ENCODE measurements at regions not wholly inside any gene's neighbourhood (a gene's known extent, or its start where the extent isn't known, plus 50 kb on each side); places are given as distances from the start of the nearest gene placed in this dataset.
"Not testable (repeated sequence)": the region's sequence is repeated elsewhere in the genome, so short reads cannot be mapped to it uniquely, and the experiment has no call there.

GRCh38 chr1:104132382-104132973 is 382.8 kb downstream of the AMY1C start:
- Histone ChIP-seq H3K36me3 (ENCODE audit: control insufficient read depth, insufficient read depth, low read length) (no peaks in the 10 kb centered on the region), H3K4me3 (ENCODE audit: low read depth, low read length) (no peak overlapping the region), H3K27me3 (ENCODE audit: control insufficient read depth, insufficient read depth, low read length) (no peaks in the 10 kb centered on the region)
- DNase-seq (ENCODE audit: low read depth): no peak
- TF ChIP-seq CTCF (IDR thresholded peaks at IDR 0.05; ENCODE audit: insufficient read depth, low read length, poor library complexity, severe bottlenecking): peak; percentile 58

GRCh38 chr1:104135036-104135435 is 385.3 kb downstream of the AMY1C start:
- DNase-seq (ENCODE audit: low read depth); H3K27me3 ChIP-seq (ENCODE audit: control insufficient read depth, insufficient read depth, low read length); H3K36me3 ChIP-seq (ENCODE audit: control insufficient read depth, insufficient read depth, low read length); H3K4me3 ChIP-seq (ENCODE audit: low read depth, low read length): not testable (repeated sequence)

- no peaks in the 10 kb centered on the region for H3K27me3 ChIP-seq (ENCODE audit: control insufficient read depth, insufficient read depth, low read length)
- no peak for DNase-seq (ENCODE audit: low read depth)
- no peak overlapping the region for H3K4me3 ChIP-seq (ENCODE audit: low read depth, low read length)
- no peak for TF ChIP-seq CTCF (IDR thresholded peaks at IDR 0.05; ENCODE audit: insufficient read depth, low read length, poor library complexity, severe bottlenecking)
- H3K36me3 ChIP-seq (ENCODE audit: control insufficient read depth, insufficient read depth, low read length): no peaks in the 10 kb centered on the region
Measured at GRCh38 chr1:104136621-104137020, 386.9 kb downstream of the AMY1C start.

- no peaks in the 10 kb centered on the region for H3K36me3 ChIP-seq (ENCODE audit: control insufficient read depth, insufficient read depth, low read length)
- H3K27me3 ChIP-seq (ENCODE audit: control insufficient read depth, insufficient read depth, low read length): no peaks in the 10 kb centered on the region
- no peak for TF ChIP-seq CTCF (IDR thresholded peaks at IDR 0.05; ENCODE audit: insufficient read depth, low read length, poor library complexity, severe bottlenecking)
- H3K4me3 ChIP-seq (ENCODE audit: low read depth, low read length): no peak overlapping the region
- no peak for DNase-seq (ENCODE audit: low read depth)
Measured at GRCh38 chr1:104156738-104157137, 407.0 kb downstream of the AMY1C start.

- H3K27me3 ChIP-seq (ENCODE audit: control insufficient read depth, insufficient read depth, low read length): no peaks in the 10 kb centered on the region
- H3K36me3 ChIP-seq (ENCODE audit: control insufficient read depth, insufficient read depth, low read length): no peaks in the 10 kb centered on the region
- TF ChIP-seq CTCF (IDR thresholded peaks at IDR 0.05; ENCODE audit: insufficient read depth, low read length, poor library complexity, severe bottlenecking): no peak
- no peak overlapping the region for H3K4me3 ChIP-seq (ENCODE audit: low read depth, low read length)
- DNase-seq (ENCODE audit: low read depth): no peak
Measured at GRCh38 chr1:104163912-104164476, 414.3 kb downstream of the AMY1C start.

- no peak for TF ChIP-seq CTCF (IDR thresholded peaks at IDR 0.05; ENCODE audit: insufficient read depth, low read length, poor library complexity, severe bottlenecking)
- Histone ChIP-seq H3K4me3 (ENCODE audit: low read depth, low read length) (no peak overlapping the region), H3K27me3 (ENCODE audit: control insufficient read depth, insufficient read depth, low read length) (no peaks in the 10 kb centered on the region), H3K36me3 (ENCODE audit: control insufficient read depth, insufficient read depth, low read length) (no peaks in the 10 kb centered on the region)
- DNase-seq (ENCODE audit: low read depth): no peak
Measured at GRCh38 chr1:104172243-104172681, 422.6 kb downstream of the AMY1C start.
